ENCODE measurements at regions not wholly inside any gene's neighbourhood (a gene's known extent, or its start where the extent isn't known, plus 50 kb on each side); places are given as distances from the start of the nearest gene placed in this dataset.

DNA sequence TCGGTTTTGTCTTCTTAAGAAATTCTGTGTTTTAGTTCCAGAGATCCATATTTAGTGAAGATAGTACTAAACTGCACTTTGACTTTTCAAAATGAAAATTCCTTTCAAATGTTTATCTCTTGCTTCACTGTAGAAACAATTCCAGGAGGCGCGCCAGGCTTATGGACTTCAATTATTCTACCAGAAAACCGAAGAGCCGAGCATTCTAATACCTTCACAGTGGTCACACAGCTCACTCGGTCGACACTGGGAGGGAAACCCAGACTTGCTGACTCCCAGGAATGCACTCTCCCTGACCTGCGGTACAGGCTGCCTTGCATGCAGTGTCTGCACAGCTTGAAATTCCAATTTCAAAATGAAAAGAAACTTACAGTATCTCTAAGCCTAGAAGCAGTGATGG is 119.9 kb upstream of the PIEZO2 start:
- TF ChIP-seq, protein P1, sequence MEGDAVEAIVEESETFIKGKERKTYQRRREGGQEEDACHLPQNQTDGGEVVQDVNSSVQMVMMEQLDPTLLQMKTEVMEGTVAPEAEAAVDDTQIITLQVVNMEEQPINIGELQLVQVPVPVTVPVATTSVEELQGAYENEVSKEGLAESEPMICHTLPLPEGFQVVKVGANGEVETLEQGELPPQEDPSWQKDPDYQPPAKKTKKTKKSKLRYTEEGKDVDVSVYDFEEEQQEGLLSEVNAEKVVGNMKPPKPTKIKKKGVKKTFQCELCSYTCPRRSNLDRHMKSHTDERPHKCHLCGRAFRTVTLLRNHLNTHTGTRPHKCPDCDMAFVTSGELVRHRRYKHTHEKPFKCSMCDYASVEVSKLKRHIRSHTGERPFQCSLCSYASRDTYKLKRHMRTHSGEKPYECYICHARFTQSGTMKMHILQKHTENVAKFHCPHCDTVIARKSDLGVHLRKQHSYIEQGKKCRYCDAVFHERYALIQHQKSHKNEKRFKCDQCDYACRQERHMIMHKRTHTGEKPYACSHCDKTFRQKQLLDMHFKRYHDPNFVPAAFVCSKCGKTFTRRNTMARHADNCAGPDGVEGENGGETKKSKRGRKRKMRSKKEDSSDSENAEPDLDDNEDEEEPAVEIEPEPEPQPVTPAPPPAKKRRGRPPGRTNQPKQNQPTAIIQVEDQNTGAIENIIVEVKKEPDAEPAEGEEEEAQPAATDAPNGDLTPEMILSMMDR (IDR thresholded peaks at IDR 0.05): no peak
- TF ChIP-seq POLR2A (IDR thresholded peaks at IDR 0.05): no peak

Data from thyroid gland (tissue), 4 donors.